Smooth muscle cell (in vitro differentiated cells): ENCODE measurements at regions not wholly inside any gene's neighbourhood (a gene's known extent, or its start where the extent isn't known, plus 50 kb on each side); places are given as distances from the start of the nearest gene placed in this dataset.

Experiments used
- DNase-seq: peaks from one replicate; lab custom pipeline; 2025; ENCODE audit not compliant: unreplicated experiment; lab: John Stamatoyannopoulos, UW
- H2AFZ ChIP-seq: fragments of 200-600 bp; sonication (generic); 2 replicates; pipeline ENCODE4 v1.6.0; 2016; ENCODE audit warnings: antibody characterized with exemption, low read depth, mild to moderate bottlenecking
- H3F3A ChIP-seq: fragments of 200-600 bp; sonication (generic); 2 replicates; pipeline ENCODE4 v1.6.0; 2017; ENCODE audit warnings: antibody characterized with exemption, low read depth
- H3K27ac ChIP-seq: fragments of 200-600 bp; sonication (generic); 2 replicates; pipeline ENCODE4 v1.5.1; 2016; ENCODE audit warnings: low read depth, mild to moderate bottlenecking
- H3K27me3 ChIP-seq: fragments of 200-600 bp; sonication (generic); 2 replicates; pipeline ENCODE4 v1.6.1; 2016; ENCODE audit warnings: low read depth, mild to moderate bottlenecking
- H3K36me3 ChIP-seq: fragments of 200-600 bp; sonication (generic); 2 replicates; pipeline ENCODE4 v1.5.1; 2016; ENCODE audit warnings: low read depth
- H3K4me1 ChIP-seq: fragments of 200-600 bp; sonication (generic); 2 replicates; pipeline ENCODE4 v1.5.1; 2016; ENCODE audit warnings: low read depth
- H3K4me2 ChIP-seq: fragments of 200-600 bp; sonication (generic); 2 replicates; pipeline ENCODE4 v1.6.0; 2016; ENCODE audit warnings: mild to moderate bottlenecking
- H3K4me3 ChIP-seq: fragments of 200-600 bp; sonication (generic); 2 replicates; pipeline ENCODE4 v1.5.1; 2016; ENCODE audit warnings: mild to moderate bottlenecking
- H3K79me2 ChIP-seq: fragments of 200-600 bp; sonication (generic); 2 replicates; pipeline ENCODE4 v1.6.0; 2016; ENCODE audit warnings: low read depth, mild to moderate bottlenecking
- H3K9ac ChIP-seq: fragments of 200-600 bp; sonication (generic); 2 replicates; pipeline ENCODE4 v1.6.0; 2016; ENCODE audit warnings: low read depth
- H3K9me3 ChIP-seq: fragments of 200-600 bp; sonication (generic); replicated peaks from 2 replicates; pipeline ENCODE4 v1.5.1; 2016; ENCODE audit warnings: low read depth
- H4K20me1 ChIP-seq: fragments of 200-600 bp; sonication (generic); 2 replicates; pipeline ENCODE4 v1.6.0; 2016; ENCODE audit warnings: low read depth
- CTCF ChIP-seq: fragments of 200-600 bp; sonication (generic); IDR thresholded peaks from 2 replicates; pipeline ENCODE4 v1.5.1; 2017; ENCODE audit warnings: borderline replicate concordance, mild to moderate bottlenecking, antibody characterized with exemption; ENCODE audit not compliant: insufficient read depth, poor library complexity, severe bottlenecking
- WGBS: methylation state at CpG from one replicate; pipeline ENCODE4 v1.1.7; 2016; ENCODE audit warnings: low lambda C conversion rate; 5-methylcytosine and 5-hydroxymethylcytosine counted together

GRCh38 chr1:219812086-219812485, 116.3 kb downstream of the SLC30A10 start:
- no peaks in the 10 kb centered on the region for H4K20me1 ChIP-seq
- no peaks in the 10 kb centered on the region for H3K4me1 ChIP-seq
- TF ChIP-seq CTCF: no peak
- H3K27ac ChIP-seq: no peak overlapping the region
- H3F3A ChIP-seq: no peaks in the 10 kb centered on the region
- H3K27me3 ChIP-seq: peaks cover 57% of the 10 kb centered on the region
- H3K4me2 ChIP-seq: no peak overlapping the region
- no peaks in the 10 kb centered on the region for H3K9me3 ChIP-seq
- no peak overlapping the region for H2AFZ ChIP-seq
- no peak overlapping the region for H3K9ac ChIP-seq
- no peak overlapping the region for H3K4me3 ChIP-seq
- H3K79me2 ChIP-seq: no peaks in the 10 kb centered on the region
- H3K36me3 ChIP-seq: no peaks in the 10 kb centered on the region
- WGBS: 42% methylated on average over 4 of the region's 4 CpGs
- no peak for DNase-seq

- no peak overlapping the region for H3K4me3 ChIP-seq
- H3K4me1 ChIP-seq: no peaks in the 10 kb centered on the region
- no peak for DNase-seq
- H3K9ac ChIP-seq: no peak overlapping the region
- H3K27me3 ChIP-seq: peaks cover 40% of the 10 kb centered on the region
- WGBS: 93% methylated on average over 5 of the region's 5 CpGs
- no peak overlapping the region for H2AFZ ChIP-seq
- no peaks in the 10 kb centered on the region for H3K79me2 ChIP-seq
- TF ChIP-seq CTCF: no peak
- H3K27ac ChIP-seq: no peak overlapping the region
- H3K9me3 ChIP-seq: no peaks in the 10 kb centered on the region
- H3F3A ChIP-seq: no peaks in the 10 kb centered on the region
- H3K4me2 ChIP-seq: no peak overlapping the region
- no peaks in the 10 kb centered on the region for H4K20me1 ChIP-seq
- no peaks in the 10 kb centered on the region for H3K36me3 ChIP-seq
Observed at GRCh38 chr1:219810451-219810850, 117.9 kb downstream of the SLC30A10 start.

GRCh38 chr1:219808790-219809189, 119.6 kb downstream of the SLC30A10 start:
- TF ChIP-seq CTCF: no peak
- Histone ChIP-seq H3F3A (no peaks in the 10 kb centered on the region), H3K27ac (no peak overlapping the region), H3K9ac (no peak overlapping the region), H3K9me3 (no peaks in the 10 kb centered on the region), H4K20me1 (no peaks in the 10 kb centered on the region), H3K27me3 (peaks cover 26% of the 10 kb centered on the region), H2AFZ (no peak overlapping the region), H3K4me3 (no peak overlapping the region), H3K79me2 (no peaks in the 10 kb centered on the region), H3K4me1 (no peaks in the 10 kb centered on the region), H3K4me2 (no peak overlapping the region), H3K36me3 (no peaks in the 10 kb centered on the region)
- no peak for DNase-seq
- WGBS: 90% methylated on average over 7 of the region's 7 CpGs

- no peak for DNase-seq
Observed at GRCh38 chr1:219806642-219807041, 121.7 kb downstream of the SLC30A10 start.

More at GRCh38 chr1:219806642-219807041, 121.7 kb downstream of the SLC30A10 start:
- Histone ChIP-seq H3F3A (no peaks in the 10 kb centered on the region), H3K79me2 (no peaks in the 10 kb centered on the region), H3K9me3 (no peaks in the 10 kb centered on the region), H3K36me3 (no peaks in the 10 kb centered on the region), H4K20me1 (no peaks in the 10 kb centered on the region), H2AFZ (no peak overlapping the region), H3K4me3 (no peak overlapping the region), H3K9ac (no peak overlapping the region), H3K27me3 (peaks cover 11% of the 10 kb centered on the region), H3K4me1 (no peaks in the 10 kb centered on the region), H3K27ac (no peak overlapping the region), H3K4me2 (peak overlapping the region; percentile 50)
- no peak for TF ChIP-seq CTCF
- 19% methylated on average over 2 of the region's 2 CpGs for WGBS
